GM12865 (cell line): ENCODE measurements at regions not wholly inside any gene's neighbourhood (a gene's known extent, or its start where the extent isn't known, plus 50 kb on each side); places are given as distances from the start of the nearest gene placed in this dataset.
A peak's percentile ranks its signal among the peaks of the same experiment; 100 is the strongest.

ENCODE experiments used
- DNase-seq: peaks from one replicate; pipeline ENCODE4 v3.0.0; 2010; ENCODE audit warnings: low read depth
- H3K4me3 ChIP-seq: 2 replicates; pipeline ENCODE4 v1.5.1; 2011; ENCODE audit warnings: mild to moderate bottlenecking, low read depth, low read length, control low read depth
- TF ChIP-seq, protein P1 (sequence below): IDR thresholded peaks from 2 replicates; pipeline ENCODE4 v1.5.1; 2011; ENCODE audit warnings: low read length, control low read depth, low read depth, inconsistent platforms; ENCODE audit not compliant: insufficient read depth; ENCODE audit errors: missing control alignments

GRCh38 chr4:159980826-159981468, 878.1 kb downstream of the RAPGEF2 start:
- no peak for DNase-seq
- H3K4me3 ChIP-seq: no peak overlapping the region
- TF ChIP-seq, protein P1, sequence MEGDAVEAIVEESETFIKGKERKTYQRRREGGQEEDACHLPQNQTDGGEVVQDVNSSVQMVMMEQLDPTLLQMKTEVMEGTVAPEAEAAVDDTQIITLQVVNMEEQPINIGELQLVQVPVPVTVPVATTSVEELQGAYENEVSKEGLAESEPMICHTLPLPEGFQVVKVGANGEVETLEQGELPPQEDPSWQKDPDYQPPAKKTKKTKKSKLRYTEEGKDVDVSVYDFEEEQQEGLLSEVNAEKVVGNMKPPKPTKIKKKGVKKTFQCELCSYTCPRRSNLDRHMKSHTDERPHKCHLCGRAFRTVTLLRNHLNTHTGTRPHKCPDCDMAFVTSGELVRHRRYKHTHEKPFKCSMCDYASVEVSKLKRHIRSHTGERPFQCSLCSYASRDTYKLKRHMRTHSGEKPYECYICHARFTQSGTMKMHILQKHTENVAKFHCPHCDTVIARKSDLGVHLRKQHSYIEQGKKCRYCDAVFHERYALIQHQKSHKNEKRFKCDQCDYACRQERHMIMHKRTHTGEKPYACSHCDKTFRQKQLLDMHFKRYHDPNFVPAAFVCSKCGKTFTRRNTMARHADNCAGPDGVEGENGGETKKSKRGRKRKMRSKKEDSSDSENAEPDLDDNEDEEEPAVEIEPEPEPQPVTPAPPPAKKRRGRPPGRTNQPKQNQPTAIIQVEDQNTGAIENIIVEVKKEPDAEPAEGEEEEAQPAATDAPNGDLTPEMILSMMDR: no peak

- H3K4me3 ChIP-seq: no peak overlapping the region
- TF ChIP-seq, protein P1: no peak
- no peak for DNase-seq
These were observed 878.6 kb downstream of the RAPGEF2 start for GRCh38 chr4:159981469-159981856.

DNA sequence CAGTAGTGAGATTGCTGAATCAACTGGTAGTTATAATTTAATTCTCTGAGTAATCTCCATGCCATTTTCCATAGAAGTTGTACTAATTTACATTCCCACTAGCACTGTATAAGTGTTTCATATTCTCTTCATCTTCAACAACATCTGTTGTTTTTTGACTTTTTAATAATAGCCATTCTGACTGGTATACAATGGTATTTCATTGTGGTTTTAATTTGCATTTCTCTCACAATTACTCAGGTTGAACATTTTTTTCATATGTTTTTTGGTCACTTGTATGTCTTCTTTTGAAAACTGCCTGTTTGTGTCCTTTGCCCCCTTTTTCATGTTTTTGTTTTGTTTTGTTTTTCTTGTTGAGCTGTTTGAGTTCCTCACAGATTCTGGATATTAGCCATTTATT, 880.2 kb downstream of the RAPGEF2 start:
- peak; percentile 41 for DNase-seq
- H3K4me3 ChIP-seq: no peak overlapping the region
- TF ChIP-seq, protein P1: no peak

DNA sequence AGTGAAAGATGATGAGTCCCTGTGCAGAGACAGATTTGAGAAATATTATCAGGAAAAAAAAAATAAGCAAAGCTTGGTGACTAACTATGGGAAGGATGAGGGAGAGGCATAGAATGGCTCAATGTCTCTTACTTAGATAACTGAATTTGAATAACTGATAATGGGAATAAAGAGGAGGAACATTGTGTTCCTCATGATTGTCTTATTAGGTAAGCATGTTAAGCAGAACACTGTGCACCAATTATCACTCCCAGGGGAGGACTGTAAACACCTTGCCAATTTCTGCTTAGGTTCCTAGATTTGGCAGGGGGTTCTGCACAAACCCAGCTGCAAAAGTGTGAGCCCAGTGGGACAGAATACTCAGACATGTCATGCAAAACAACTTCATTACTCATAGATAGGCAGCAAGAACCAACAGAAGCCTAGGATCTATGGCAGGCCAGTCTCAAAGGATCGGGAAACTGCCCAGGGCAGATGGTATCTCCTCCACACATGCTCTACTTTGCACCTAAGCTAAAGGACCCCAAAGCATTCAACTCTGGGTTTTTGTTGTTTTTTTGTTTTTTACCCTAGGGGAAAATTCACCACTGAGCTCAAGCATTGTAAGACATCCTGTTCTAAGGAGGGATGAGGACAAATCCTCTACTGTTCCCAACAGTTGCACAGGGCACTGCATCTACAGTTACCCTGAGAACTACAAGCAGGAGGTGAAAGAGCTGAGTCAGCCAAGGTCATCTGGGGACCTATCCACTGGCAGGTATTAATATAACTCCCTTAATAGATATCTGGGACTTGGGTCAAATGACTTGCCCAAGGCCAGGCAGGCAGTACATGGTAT, 907.0 kb downstream of the RAPGEF2 start:
- TF ChIP-seq, protein P1: no peak
- no peak overlapping the region for H3K4me3 ChIP-seq
- DNase-seq: no peak

- H3K4me3 ChIP-seq: no peak overlapping the region
- TF ChIP-seq, protein P1: no peak
- DNase-seq: no peak
These were observed 917.1 kb downstream of the RAPGEF2 start for GRCh38 chr4:160019936-160020335.

- H3K4me3 ChIP-seq: no peak overlapping the region
- TF ChIP-seq, protein P1: no peak
- no peak for DNase-seq
These were observed 917.9 kb downstream of the RAPGEF2 start for GRCh38 chr4:160020804-160021203.

- TF ChIP-seq, protein P1: no peak
- H3K4me3 ChIP-seq: no peak overlapping the region
These were observed 919.0 kb downstream of the RAPGEF2 start for GRCh38 chr4:160021870-160022269.

More at GRCh38 chr4:160021870-160022269, 919.0 kb downstream of the RAPGEF2 start:
- no peak for DNase-seq
